Type B pancreatic cell (in vitro differentiated cells): ENCODE measurements at regions not wholly inside any gene's neighbourhood (a gene's known extent, or its start where the extent isn't known, plus 50 kb on each side); places are given as distances from the start of the nearest gene placed in this dataset.

Source experiments
- DNase-seq: peaks from one replicate; pipeline ENCODE4 v3.0.0; 2021; ENCODE audit warnings: mixed read lengths; ENCODE audit not compliant: unreplicated experiment; ENCODE audit errors: extremely low spot score
- H3K27ac Mint-ChIP-seq: 2 replicates; pipeline ENCODE4 v1.8.0; 2021; ENCODE audit warnings: mild to moderate bottlenecking, mixed read lengths
- H3K27me3 Mint-ChIP-seq: 2 replicates; pipeline ENCODE4 v1.8.0; 2021; ENCODE audit warnings: mixed read lengths
- H3K36me3 Mint-ChIP-seq: 2 replicates; pipeline ENCODE4 v1.8.0; 2021; ENCODE audit warnings: mixed read lengths
- H3K4me1 Mint-ChIP-seq: one replicate; pipeline ENCODE4 v1.8.0; 2021; ENCODE audit warnings: mixed read lengths; ENCODE audit not compliant: unreplicated experiment
- H3K4me3 Mint-ChIP-seq: 2 replicates; pipeline ENCODE4 v1.8.0; 2021; ENCODE audit warnings: mild to moderate bottlenecking, mixed read lengths
- H3K9me3 Mint-ChIP-seq: 2 replicates; pipeline ENCODE4 v1.8.0; 2021; ENCODE audit warnings: mixed read lengths
- TF ChIP-seq, protein P1 (sequence below): fragments of 200-600 bp; sonication (generic); conservative IDR thresholded peaks from 2 replicates; pipeline ENCODE4 v1.5.0; 2021; ENCODE audit warnings: antibody characterized with exemption, mild to moderate bottlenecking

DNA sequence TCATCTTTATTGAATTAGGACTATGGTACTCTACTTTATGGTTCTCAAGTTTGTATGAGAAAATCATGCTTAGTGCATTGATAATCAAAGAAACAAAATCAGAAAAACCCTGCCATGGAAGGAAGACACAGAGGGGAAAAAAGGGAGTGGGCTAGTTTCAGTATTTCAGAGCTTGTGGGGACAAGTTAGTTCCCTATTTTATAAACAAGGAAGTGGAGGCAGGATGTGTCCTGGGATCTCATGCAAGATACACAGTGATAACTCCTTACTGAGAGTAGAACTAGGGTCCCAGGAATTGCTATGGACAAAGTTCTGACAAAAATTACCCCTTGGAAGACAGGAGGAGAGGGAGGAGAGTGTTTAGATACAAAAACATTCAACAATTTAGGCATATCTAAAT is 1277.3 kb downstream of the UQCRFS1 start:
- TF ChIP-seq, protein P1, sequence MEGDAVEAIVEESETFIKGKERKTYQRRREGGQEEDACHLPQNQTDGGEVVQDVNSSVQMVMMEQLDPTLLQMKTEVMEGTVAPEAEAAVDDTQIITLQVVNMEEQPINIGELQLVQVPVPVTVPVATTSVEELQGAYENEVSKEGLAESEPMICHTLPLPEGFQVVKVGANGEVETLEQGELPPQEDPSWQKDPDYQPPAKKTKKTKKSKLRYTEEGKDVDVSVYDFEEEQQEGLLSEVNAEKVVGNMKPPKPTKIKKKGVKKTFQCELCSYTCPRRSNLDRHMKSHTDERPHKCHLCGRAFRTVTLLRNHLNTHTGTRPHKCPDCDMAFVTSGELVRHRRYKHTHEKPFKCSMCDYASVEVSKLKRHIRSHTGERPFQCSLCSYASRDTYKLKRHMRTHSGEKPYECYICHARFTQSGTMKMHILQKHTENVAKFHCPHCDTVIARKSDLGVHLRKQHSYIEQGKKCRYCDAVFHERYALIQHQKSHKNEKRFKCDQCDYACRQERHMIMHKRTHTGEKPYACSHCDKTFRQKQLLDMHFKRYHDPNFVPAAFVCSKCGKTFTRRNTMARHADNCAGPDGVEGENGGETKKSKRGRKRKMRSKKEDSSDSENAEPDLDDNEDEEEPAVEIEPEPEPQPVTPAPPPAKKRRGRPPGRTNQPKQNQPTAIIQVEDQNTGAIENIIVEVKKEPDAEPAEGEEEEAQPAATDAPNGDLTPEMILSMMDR: no peak
- Mint-ChIP-seq H3K27me3 (no peaks in the 10 kb centered on the region), H3K36me3 (no peaks in the 10 kb centered on the region), H3K4me3 (no peak overlapping the region), H3K4me1 (no peaks in the 10 kb centered on the region), H3K27ac (no peak overlapping the region), H3K9me3 (no peaks in the 10 kb centered on the region)
- DNase-seq: no peak

DNA sequence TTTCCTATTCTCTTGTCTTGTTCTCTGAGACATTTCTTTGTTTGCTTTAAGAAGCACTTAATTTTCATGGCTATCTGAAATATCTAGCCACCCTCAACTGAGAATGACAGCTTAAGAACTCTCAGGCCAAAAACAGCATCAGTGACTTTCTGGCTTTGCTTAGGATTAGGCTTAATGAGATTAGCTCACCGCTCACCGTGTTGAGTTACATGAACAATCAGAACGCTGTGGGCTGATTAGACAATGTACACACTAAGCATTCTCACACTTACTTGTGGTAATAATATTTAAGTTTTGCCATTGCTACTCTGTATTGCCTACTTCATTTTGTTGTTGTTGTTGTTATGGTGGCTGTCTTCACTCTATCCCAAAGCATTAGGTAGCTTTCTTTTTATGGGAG is 1283.6 kb downstream of the UQCRFS1 start:
- no peaks in the 10 kb centered on the region for H3K36me3 Mint-ChIP-seq
- no peaks in the 10 kb centered on the region for H3K4me1 Mint-ChIP-seq
- no peaks in the 10 kb centered on the region for H3K9me3 Mint-ChIP-seq
- H3K27me3 Mint-ChIP-seq: no peaks in the 10 kb centered on the region
- no peak overlapping the region for H3K4me3 Mint-ChIP-seq
- no peak overlapping the region for H3K27ac Mint-ChIP-seq
- TF ChIP-seq, protein P1: no peak
- no peak for DNase-seq

DNA sequence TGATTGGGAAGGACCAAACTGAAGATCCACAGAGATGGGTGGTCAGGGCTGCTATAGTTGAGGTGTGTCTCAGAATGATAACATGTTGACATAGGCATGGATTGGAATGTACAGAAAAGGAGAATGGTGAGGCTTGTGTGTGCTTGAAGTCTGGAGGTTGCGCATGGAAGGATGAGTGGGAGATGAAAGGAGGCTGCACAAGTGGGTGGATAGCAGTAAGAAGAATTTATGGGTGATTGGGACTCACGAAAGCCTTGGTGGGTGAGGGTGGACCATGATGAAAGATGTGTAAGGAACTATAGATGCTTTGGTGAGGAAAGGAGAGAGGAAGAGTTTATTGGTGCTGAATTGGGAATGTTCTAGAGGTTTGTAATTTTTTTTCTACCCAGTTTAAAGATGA is 1287.7 kb downstream of the UQCRFS1 start:
- H3K27ac Mint-ChIP-seq: no peak overlapping the region
- TF ChIP-seq, protein P1: no peak
- DNase-seq: no peak
- H3K27me3 Mint-ChIP-seq: no peaks in the 10 kb centered on the region
- H3K36me3 Mint-ChIP-seq: no peaks in the 10 kb centered on the region
- H3K4me1 Mint-ChIP-seq: no peaks in the 10 kb centered on the region
- H3K9me3 Mint-ChIP-seq: peaks cover 1% of the 10 kb centered on the region
- no peak overlapping the region for H3K4me3 Mint-ChIP-seq

DNA sequence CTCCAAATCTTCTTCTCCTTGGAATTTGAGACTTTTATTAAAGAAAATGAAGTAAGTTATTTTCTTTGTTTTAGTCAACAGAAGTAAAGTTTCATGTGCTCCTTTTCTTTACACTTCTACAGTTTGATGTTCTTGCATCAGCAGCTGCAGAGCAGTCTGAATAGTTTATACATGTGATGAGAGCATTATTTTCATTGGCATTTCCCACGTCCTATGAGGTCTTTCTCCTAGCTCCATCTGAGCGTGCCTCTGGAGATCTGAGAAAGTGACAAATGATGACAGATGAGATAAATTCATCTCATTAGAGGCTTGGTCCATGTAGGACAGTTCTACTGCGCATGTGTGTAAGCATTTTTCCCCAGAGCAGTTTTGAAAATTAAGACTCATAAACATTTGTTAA is 1290.0 kb downstream of the UQCRFS1 start:
- Mint-ChIP-seq H3K9me3 (peaks cover 4% of the 10 kb centered on the region), H3K36me3 (no peaks in the 10 kb centered on the region)

DNA sequence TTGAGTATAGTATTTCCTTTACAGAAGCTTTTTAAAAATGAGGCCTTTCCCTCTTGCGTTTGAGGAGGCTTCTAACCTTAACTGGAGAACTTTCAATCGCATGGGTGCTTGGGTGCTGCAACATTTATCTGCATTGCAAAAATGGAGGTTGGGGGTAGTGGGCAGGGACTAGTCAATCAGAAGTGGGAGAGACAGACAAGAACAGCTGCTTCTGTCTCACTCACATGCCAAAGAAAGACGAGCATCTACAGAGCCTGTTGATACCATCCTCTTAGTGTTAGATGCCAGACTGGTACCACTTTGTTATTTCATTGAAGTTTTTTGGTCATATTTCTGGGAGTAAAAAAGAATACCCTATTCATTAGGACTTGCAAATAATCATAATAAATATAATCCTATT is 1292.2 kb downstream of the UQCRFS1 start:
- TF ChIP-seq, protein P1: no peak
- H3K27me3 Mint-ChIP-seq: no peaks in the 10 kb centered on the region
- no peak overlapping the region for H3K27ac Mint-ChIP-seq
- H3K36me3 Mint-ChIP-seq: no peaks in the 10 kb centered on the region
- H3K4me3 Mint-ChIP-seq: no peak overlapping the region
- peaks cover 4% of the 10 kb centered on the region for H3K9me3 Mint-ChIP-seq
- H3K4me1 Mint-ChIP-seq: no peaks in the 10 kb centered on the region
- DNase-seq: no peak

More for the DNA sequence above, 1290.0 kb downstream of the UQCRFS1 start:
- no peak overlapping the region for H3K4me3 Mint-ChIP-seq
- H3K27ac Mint-ChIP-seq: no peak overlapping the region
- no peaks in the 10 kb centered on the region for H3K4me1 Mint-ChIP-seq
- no peaks in the 10 kb centered on the region for H3K27me3 Mint-ChIP-seq
- TF ChIP-seq, protein P1: no peak
- DNase-seq: no peak

DNA sequence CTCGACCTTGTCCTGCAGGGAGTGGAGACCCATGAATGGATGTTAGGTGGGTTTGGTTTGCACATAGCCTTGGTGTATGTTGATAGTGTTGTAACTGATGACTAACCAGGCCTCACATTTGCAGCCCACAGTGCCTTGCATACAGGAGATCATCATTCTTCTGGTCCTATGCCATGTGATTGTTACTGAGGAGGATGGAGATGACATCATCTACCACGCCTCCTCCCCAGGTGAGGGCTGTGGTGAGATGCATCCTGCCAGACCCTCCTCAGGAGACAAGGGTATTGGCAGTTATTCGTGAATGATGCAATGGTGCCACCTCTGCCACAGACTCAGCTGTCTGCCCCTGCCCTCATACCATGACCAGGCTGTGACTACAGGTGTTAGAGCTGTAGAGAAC is 1294.1 kb downstream of the UQCRFS1 start:
- Mint-ChIP-seq H3K9me3 (peaks cover 4% of the 10 kb centered on the region), H3K27me3 (no peaks in the 10 kb centered on the region), H3K4me1 (no peaks in the 10 kb centered on the region), H3K36me3 (no peaks in the 10 kb centered on the region), H3K27ac (no peak overlapping the region), H3K4me3 (no peak overlapping the region)
- DNase-seq: no peak
- TF ChIP-seq, protein P1: no peak
